DMS114 treated with DMSO at 0.1 percent for 48 hours (cell line): ENCODE measurements at regions not wholly inside any gene's neighbourhood (a gene's known extent, or its start where the extent isn't known, plus 50 kb on each side); places are given as distances from the start of the nearest gene placed in this dataset.

Experiments
- DNase-seq: peaks from one replicate; lab custom pipeline; 2025; ENCODE audit not compliant: unreplicated experiment; lab: John Stamatoyannopoulos, UW

- DNase-seq, result no peak
Observed at GRCh38 chr12:116654226-116654743, 83.6 kb downstream of the SPRING1 start.

GRCh38 chr12:116651089-116651488 is 86.8 kb downstream of the SPRING1 start:
- no peak for DNase-seq

GRCh38 chr12:116650585-116651087 is 87.2 kb downstream of the SPRING1 start:
- DNase-seq, result no peak

GRCh38 chr12:116650062-116650461 is 87.8 kb downstream of the SPRING1 start:
- DNase-seq, result no peak

- DNase-seq, result no peak
Observed at GRCh38 chr12:116647813-116648212, 88.6 kb downstream of the MAP1LC3B2 start.

- DNase-seq, result no peak
Observed at GRCh38 chr12:116646901-116647300, 87.7 kb downstream of the MAP1LC3B2 start.

GRCh38 chr12:116644806-116645205 is 85.6 kb downstream of the MAP1LC3B2 start:
- DNase-seq, result no peak

- DNase-seq, result no peak
Observed at GRCh38 chr12:116642683-116643082, 83.5 kb downstream of the MAP1LC3B2 start.

GRCh38 chr12:116642106-116642505 is 82.9 kb downstream of the MAP1LC3B2 start:
- no peak for DNase-seq

GRCh38 chr12:116640281-116640680 is 81.1 kb downstream of the MAP1LC3B2 start:
- no peak for DNase-seq

- DNase-seq, result no peak
Observed at GRCh38 chr12:116639765-116640164, 80.6 kb downstream of the MAP1LC3B2 start.

- DNase-seq, result no peak
Observed at GRCh38 chr12:116638376-116638775, 79.2 kb downstream of the MAP1LC3B2 start.

- no peak for DNase-seq
Observed at GRCh38 chr12:116637589-116638150, 78.5 kb downstream of the MAP1LC3B2 start.

GRCh38 chr12:116636608-116637519 is 77.7 kb downstream of the MAP1LC3B2 start:
- DNase-seq, result no peak

- DNase-seq, result no peak
Observed at GRCh38 chr12:116635487-116635886, 76.3 kb downstream of the MAP1LC3B2 start.

GRCh38 chr12:116633476-116633875 is 74.3 kb downstream of the MAP1LC3B2 start:
- no peak for DNase-seq

- no peak for DNase-seq
Observed at GRCh38 chr12:116631619-116632018, 72.4 kb downstream of the MAP1LC3B2 start.

- DNase-seq, result no peak
Observed at GRCh38 chr12:116630762-116631161, 71.6 kb downstream of the MAP1LC3B2 start.

GRCh38 chr12:116629480-116629879 is 70.3 kb downstream of the MAP1LC3B2 start:
- no peak for DNase-seq

GRCh38 chr12:116628989-116629388 is 69.8 kb downstream of the MAP1LC3B2 start:
- peak; percentile 16 for DNase-seq

- no peak for DNase-seq
Observed at GRCh38 chr12:116628450-116628793, 69.2 kb downstream of the MAP1LC3B2 start.
